GM23338 (cell line): ENCODE measurements at regions not wholly inside any gene's neighbourhood (a gene's known extent, or its start where the extent isn't known, plus 50 kb on each side); places are given as distances from the start of the nearest gene placed in this dataset.

Source experiments
- ATAC-seq: fragments of 200-7000 bp; cut with Tn5 transposase; 3 replicates; pipeline ENCODE4 v1.9.1; 2020
- DNase-seq: peaks from one replicate; pipeline ENCODE4 v3.0.0-alpha.2; 2015; ENCODE audit warnings: low spot score
- H2AFZ ChIP-seq: fragments of 200-600 bp; sonication (generic); 2 replicates; pipeline ENCODE4 v1.8.0; 2016; ENCODE audit warnings: antibody characterized with exemption, mild to moderate bottlenecking, moderate library complexity
- H3F3A ChIP-seq: fragments of 200-600 bp; sonication (generic); replicated peaks from 2 replicates; pipeline ENCODE4 v1.8.0; 2017; ENCODE audit warnings: antibody characterized with exemption, mixed run types, low read depth
- H3K27ac ChIP-seq: fragments of 200-600 bp; sonication (generic); 2 replicates; pipeline ENCODE4 v1.6.1; 2016; ENCODE audit warnings: low read depth
- H3K27me3 ChIP-seq: fragments of 200-600 bp; sonication (generic); 2 replicates; pipeline ENCODE4 v1.8.0; 2016; ENCODE audit warnings: mild to moderate bottlenecking, mixed run types, moderate library complexity; ENCODE audit not compliant: insufficient read depth
- H3K36me3 ChIP-seq: fragments of 200-600 bp; sonication (generic); 2 replicates; pipeline ENCODE4 v1.8.0; 2016; ENCODE audit warnings: mild to moderate bottlenecking; ENCODE audit not compliant: insufficient read depth
- H3K4me1 ChIP-seq: fragments of 200-600 bp; sonication (generic); 2 replicates; pipeline ENCODE4 v1.8.0; 2016; ENCODE audit warnings: mild to moderate bottlenecking, moderate library complexity; ENCODE audit not compliant: insufficient read depth
- H3K4me2 ChIP-seq: fragments of 200-600 bp; sonication (generic); 2 replicates; pipeline ENCODE4 v1.7.1; 2017; ENCODE audit warnings: mixed run types
- H3K4me3 ChIP-seq: fragments of 200-600 bp; sonication (generic); 2 replicates; pipeline ENCODE4 v1.6.1; 2016; ENCODE audit warnings: mixed run types
- H3K79me2 ChIP-seq: fragments of 200-600 bp; sonication (generic); replicated peaks from 2 replicates; pipeline ENCODE4 v1.8.0; 2017; ENCODE audit warnings: mild to moderate bottlenecking; ENCODE audit not compliant: insufficient read depth
- H3K9me2 ChIP-seq: fragments of 200-600 bp; sonication (generic); 2 replicates; pipeline ENCODE4 v1.8.0; 2017; ENCODE audit not compliant: insufficient read depth
- H4K20me1 ChIP-seq: fragments of 200-600 bp; sonication (generic); replicated peaks from 2 replicates; pipeline ENCODE4 v1.8.0; 2017; ENCODE audit warnings: mild to moderate bottlenecking; ENCODE audit not compliant: insufficient read depth
- H3K27ac Mint-ChIP-seq: 2 replicates; pipeline ENCODE4 v1.8.0; 2020; ENCODE audit warnings: inconsistent platforms, mild to moderate bottlenecking, moderate library complexity, mixed read lengths
- H3K27me3 Mint-ChIP-seq: 3 replicates; pipeline ENCODE4 v1.8.0; 2022; ENCODE audit warnings: low read depth, mild to moderate bottlenecking, moderate library complexity, mixed read lengths, inconsistent platforms; ENCODE audit not compliant: insufficient read depth, poor library complexity
- H3K36me3 Mint-ChIP-seq: 3 replicates; pipeline ENCODE4 v1.8.0; 2021; ENCODE audit warnings: low read depth, mild to moderate bottlenecking, inconsistent platforms, moderate library complexity, mixed read lengths
- H3K4me1 Mint-ChIP-seq: 3 replicates; pipeline ENCODE4 v1.8.0; 2020; ENCODE audit warnings: mild to moderate bottlenecking, inconsistent platforms, mixed read lengths
- H3K4me3 Mint-ChIP-seq: 3 replicates; pipeline ENCODE4 v1.8.0; 2021; ENCODE audit warnings: moderate library complexity, mild to moderate bottlenecking, inconsistent platforms, mixed read lengths
- H3K9me3 Mint-ChIP-seq: 3 replicates; pipeline ENCODE4 v1.8.0; 2020; ENCODE audit warnings: moderate library complexity, mild to moderate bottlenecking, inconsistent platforms, mixed read lengths
- CREB1 ChIP-seq: fragments of 250-450 bp; sonication (Bioruptor Pico); IDR thresholded peaks from 2 replicates; pipeline ENCODE4 v1.5.0; 2020; ENCODE audit warnings: low read depth, mild to moderate bottlenecking, moderate library complexity
- EZH2 ChIP-seq: fragments of 200-600 bp; sonication (generic); IDR thresholded peaks from one replicate; pipeline ENCODE4 v1.8.0; 2017; ENCODE audit warnings: antibody characterized with exemption, mild to moderate bottlenecking, low read depth; ENCODE audit not compliant: unreplicated experiment
- EZH2phosphoT487 ChIP-seq: fragments of 200-600 bp; sonication (generic); IDR thresholded peaks from one replicate; pipeline ENCODE4 v1.8.1; 2018; ENCODE audit warnings: antibody characterized with exemption; ENCODE audit not compliant: unreplicated experiment
- JUNB ChIP-seq: IDR thresholded peaks from one replicate; pipeline ENCODE4 v1.6.1; 2016; ENCODE audit warnings: antibody characterized with exemption; ENCODE audit not compliant: unreplicated experiment
- NANOG ChIP-seq: IDR thresholded peaks from 2 replicates; pipeline ENCODE4 v1.6.1; 2016; ENCODE audit warnings: antibody characterized with exemption, borderline replicate concordance
- POLR2AphosphoS5 ChIP-seq: IDR thresholded peaks from 2 replicates; pipeline ENCODE4 v1.6.1; 2016; ENCODE audit warnings: antibody characterized with exemption, low read depth
- STAT1 ChIP-seq: IDR thresholded peaks from one replicate; pipeline ENCODE4 v1.6.1; 2016; ENCODE audit warnings: antibody characterized with exemption; ENCODE audit not compliant: unreplicated experiment
- ZNF114 ChIP-seq: fragments of 250-450 bp; sonication (Bioruptor Pico); IDR thresholded peaks from 2 replicates; pipeline ENCODE4 v1.5.0; 2020; ENCODE audit warnings: mild to moderate bottlenecking, moderate library complexity
- ZNF331 ChIP-seq: fragments of 250-450 bp; sonication (Bioruptor Pico); IDR thresholded peaks from 2 replicates; pipeline ENCODE4 v1.5.0; 2020; ENCODE audit warnings: low read depth, mild to moderate bottlenecking, moderate library complexity
- TF ChIP-seq, protein P1 (sequence below): IDR thresholded peaks from one replicate; pipeline ENCODE4 v1.6.1; 2018; ENCODE audit warnings: antibody characterized with exemption; ENCODE audit not compliant: unreplicated experiment
- TF ChIP-seq, protein P2 (sequence below), 2 experiments: fragments of 200-600 bp in 1 of 2; sonication (generic) in 1 of 2; conservative IDR thresholded peaks; 2 replicates each; pipeline versions ENCODE4 v1.5.1 to v1.6.1; 2016 to 2017; ENCODE audit warnings: antibody characterized with exemption in 2 of 2, low read depth in 2 of 2, mild to moderate bottlenecking in 2 of 2, moderate library complexity in 1 of 2
- TF ChIP-seq, protein P3 (sequence below): fragments of 250-450 bp; sonication (Bioruptor Pico); IDR thresholded peaks from 2 replicates; pipeline ENCODE4 v1.5.0; 2020; ENCODE audit warnings: mild to moderate bottlenecking, moderate library complexity
- TF ChIP-seq, protein P4 (sequence below): IDR thresholded peaks from 2 replicates; pipeline ENCODE4 v1.6.1; 2016; ENCODE audit warnings: antibody characterized with exemption

DNA sequence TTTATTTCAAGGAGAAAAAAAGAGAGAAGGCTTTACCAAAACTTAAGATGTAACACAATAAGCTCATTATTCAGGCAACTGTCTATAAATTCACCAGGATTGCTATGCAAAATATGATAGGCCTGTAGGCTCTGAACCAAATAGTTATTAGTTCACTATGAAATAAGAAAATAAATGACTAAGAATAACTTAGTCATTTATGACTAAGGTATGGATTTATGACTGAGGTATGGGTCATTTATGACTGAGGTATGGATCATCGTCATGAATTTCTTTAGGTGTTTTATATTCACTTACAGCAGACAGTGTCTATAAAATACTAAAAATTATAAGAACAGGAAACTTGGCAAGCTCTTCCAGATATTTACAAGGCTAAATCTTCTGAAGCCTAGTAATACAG, 52.1 kb upstream of the SNX9 start:
- no peaks in the 10 kb centered on the region for H3K27me3 ChIP-seq
- H4K20me1 ChIP-seq, result no peaks in the 10 kb centered on the region
- no peak for DNase-seq
- TF ChIP-seq, protein P1, sequence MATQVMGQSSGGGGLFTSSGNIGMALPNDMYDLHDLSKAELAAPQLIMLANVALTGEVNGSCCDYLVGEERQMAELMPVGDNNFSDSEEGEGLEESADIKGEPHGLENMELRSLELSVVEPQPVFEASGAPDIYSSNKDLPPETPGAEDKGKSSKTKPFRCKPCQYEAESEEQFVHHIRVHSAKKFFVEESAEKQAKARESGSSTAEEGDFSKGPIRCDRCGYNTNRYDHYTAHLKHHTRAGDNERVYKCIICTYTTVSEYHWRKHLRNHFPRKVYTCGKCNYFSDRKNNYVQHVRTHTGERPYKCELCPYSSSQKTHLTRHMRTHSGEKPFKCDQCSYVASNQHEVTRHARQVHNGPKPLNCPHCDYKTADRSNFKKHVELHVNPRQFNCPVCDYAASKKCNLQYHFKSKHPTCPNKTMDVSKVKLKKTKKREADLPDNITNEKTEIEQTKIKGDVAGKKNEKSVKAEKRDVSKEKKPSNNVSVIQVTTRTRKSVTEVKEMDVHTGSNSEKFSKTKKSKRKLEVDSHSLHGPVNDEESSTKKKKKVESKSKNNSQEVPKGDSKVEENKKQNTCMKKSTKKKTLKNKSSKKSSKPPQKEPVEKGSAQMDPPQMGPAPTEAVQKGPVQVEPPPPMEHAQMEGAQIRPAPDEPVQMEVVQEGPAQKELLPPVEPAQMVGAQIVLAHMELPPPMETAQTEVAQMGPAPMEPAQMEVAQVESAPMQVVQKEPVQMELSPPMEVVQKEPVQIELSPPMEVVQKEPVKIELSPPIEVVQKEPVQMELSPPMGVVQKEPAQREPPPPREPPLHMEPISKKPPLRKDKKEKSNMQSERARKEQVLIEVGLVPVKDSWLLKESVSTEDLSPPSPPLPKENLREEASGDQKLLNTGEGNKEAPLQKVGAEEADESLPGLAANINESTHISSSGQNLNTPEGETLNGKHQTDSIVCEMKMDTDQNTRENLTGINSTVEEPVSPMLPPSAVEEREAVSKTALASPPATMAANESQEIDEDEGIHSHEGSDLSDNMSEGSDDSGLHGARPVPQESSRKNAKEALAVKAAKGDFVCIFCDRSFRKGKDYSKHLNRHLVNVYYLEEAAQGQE, result no peak
- TF ChIP-seq, protein P2, sequence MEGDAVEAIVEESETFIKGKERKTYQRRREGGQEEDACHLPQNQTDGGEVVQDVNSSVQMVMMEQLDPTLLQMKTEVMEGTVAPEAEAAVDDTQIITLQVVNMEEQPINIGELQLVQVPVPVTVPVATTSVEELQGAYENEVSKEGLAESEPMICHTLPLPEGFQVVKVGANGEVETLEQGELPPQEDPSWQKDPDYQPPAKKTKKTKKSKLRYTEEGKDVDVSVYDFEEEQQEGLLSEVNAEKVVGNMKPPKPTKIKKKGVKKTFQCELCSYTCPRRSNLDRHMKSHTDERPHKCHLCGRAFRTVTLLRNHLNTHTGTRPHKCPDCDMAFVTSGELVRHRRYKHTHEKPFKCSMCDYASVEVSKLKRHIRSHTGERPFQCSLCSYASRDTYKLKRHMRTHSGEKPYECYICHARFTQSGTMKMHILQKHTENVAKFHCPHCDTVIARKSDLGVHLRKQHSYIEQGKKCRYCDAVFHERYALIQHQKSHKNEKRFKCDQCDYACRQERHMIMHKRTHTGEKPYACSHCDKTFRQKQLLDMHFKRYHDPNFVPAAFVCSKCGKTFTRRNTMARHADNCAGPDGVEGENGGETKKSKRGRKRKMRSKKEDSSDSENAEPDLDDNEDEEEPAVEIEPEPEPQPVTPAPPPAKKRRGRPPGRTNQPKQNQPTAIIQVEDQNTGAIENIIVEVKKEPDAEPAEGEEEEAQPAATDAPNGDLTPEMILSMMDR (conservative IDR thresholded peaks at IDR 0.05; ENCODE audit: low read depth in 2 of 2), result no peak
- TF ChIP-seq JUNB (no peak), EZH2phosphoT487 (no peak), ZNF331 (CRISPR knock-in tag) (no peak), ZNF114 (CRISPR knock-in tag) (no peak), NANOG (no peak), CREB1 (CRISPR knock-in tag) (no peak), EZH2 (no peak), STAT1 (no peak), POLR2AphosphoS5 (no peak)
- TF ChIP-seq, protein P3, sequence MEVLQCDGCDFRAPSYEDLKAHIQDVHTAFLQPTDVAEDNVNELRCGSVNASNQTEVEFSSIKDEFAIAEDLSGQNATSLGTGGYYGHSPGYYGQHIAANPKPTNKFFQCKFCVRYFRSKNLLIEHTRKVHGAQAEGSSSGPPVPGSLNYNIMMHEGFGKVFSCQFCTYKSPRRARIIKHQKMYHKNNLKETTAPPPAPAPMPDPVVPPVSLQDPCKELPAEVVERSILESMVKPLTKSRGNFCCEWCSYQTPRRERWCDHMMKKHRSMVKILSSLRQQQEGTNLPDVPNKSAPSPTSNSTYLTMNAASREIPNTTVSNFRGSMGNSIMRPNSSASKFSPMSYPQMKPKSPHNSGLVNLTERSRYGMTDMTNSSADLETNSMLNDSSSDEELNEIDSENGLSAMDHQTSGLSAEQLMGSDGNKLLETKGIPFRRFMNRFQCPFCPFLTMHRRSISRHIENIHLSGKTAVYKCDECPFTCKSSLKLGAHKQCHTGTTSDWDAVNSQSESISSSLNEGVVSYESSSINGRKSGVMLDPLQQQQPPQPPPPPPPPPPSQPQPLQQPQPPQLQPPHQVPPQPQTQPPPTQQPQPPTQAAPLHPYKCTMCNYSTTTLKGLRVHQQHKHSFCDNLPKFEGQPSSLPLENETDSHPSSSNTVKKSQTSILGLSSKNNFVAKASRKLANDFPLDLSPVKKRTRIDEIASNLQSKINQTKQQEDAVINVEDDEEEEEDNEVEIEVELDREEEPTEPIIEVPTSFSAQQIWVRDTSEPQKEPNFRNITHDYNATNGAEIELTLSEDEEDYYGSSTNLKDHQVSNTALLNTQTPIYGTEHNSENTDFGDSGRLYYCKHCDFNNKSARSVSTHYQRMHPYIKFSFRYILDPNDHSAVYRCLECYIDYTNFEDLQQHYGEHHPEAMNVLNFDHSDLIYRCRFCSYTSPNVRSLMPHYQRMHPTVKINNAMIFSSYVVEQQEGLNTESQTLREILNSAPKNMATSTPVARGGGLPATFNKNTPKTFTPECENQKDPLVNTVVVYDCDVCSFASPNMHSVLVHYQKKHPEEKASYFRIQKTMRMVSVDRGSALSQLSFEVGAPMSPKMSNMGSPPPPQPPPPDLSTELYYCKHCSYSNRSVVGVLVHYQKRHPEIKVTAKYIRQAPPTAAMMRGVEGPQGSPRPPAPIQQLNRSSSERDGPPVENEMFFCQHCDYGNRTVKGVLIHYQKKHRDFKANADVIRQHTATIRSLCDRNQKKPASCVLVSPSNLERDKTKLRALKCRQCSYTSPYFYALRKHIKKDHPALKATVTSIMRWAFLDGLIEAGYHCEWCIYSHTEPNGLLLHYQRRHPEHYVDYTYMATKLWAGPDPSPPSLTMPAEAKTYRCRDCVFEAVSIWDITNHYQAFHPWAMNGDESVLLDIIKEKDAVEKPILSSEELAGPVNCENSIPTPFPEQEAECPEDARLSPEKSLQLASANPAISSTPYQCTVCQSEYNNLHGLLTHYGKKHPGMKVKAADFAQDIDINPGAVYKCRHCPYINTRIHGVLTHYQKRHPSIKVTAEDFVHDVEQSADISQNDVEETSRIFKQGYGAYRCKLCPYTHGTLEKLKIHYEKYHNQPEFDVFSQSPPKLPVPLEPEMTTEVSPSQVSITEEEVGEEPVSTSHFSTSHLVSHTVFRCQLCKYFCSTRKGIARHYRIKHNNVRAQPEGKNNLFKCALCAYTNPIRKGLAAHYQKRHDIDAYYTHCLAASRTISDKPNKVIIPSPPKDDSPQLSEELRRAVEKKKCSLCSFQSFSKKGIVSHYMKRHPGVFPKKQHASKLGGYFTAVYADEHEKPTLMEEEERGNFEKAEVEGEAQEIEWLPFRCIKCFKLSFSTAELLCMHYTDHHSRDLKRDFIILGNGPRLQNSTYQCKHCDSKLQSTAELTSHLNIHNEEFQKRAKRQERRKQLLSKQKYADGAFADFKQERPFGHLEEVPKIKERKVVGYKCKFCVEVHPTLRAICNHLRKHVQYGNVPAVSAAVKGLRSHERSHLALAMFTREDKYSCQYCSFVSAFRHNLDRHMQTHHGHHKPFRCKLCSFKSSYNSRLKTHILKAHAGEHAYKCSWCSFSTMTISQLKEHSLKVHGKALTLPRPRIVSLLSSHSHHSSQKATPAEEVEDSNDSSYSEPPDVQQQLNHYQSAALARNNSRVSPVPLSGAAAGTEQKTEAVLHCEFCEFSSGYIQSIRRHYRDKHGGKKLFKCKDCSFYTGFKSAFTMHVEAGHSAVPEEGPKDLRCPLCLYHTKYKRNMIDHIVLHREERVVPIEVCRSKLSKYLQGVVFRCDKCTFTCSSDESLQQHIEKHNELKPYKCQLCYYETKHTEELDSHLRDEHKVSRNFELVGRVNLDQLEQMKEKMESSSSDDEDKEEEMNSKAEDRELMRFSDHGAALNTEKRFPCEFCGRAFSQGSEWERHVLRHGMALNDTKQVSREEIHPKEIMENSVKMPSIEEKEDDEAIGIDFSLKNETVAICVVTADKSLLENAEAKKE (CRISPR knock-in tag), result no peak
- TF ChIP-seq, protein P4, sequence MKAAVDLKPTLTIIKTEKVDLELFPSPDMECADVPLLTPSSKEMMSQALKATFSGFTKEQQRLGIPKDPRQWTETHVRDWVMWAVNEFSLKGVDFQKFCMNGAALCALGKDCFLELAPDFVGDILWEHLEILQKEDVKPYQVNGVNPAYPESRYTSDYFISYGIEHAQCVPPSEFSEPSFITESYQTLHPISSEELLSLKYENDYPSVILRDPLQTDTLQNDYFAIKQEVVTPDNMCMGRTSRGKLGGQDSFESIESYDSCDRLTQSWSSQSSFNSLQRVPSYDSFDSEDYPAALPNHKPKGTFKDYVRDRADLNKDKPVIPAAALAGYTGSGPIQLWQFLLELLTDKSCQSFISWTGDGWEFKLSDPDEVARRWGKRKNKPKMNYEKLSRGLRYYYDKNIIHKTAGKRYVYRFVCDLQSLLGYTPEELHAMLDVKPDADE, result no peak
- H3K9me2 ChIP-seq, result peaks cover 13% of the 10 kb centered on the region; the same call in 1 of the 2 replicates
- peaks cover 14% of the 10 kb centered on the region for H3K9me3 Mint-ChIP-seq
- peaks cover 11% of the 10 kb centered on the region for H3K4me1 ChIP-seq
- H3K27ac ChIP-seq, result no peak overlapping the region
- H3K27me3 Mint-ChIP-seq, result peaks cover 14% of the 10 kb centered on the region
- no peak overlapping the region for H3K4me3 ChIP-seq
- H3K36me3 ChIP-seq, result no peaks in the 10 kb centered on the region
- no peak overlapping the region for H3K4me2 ChIP-seq
- H3K36me3 Mint-ChIP-seq, result peaks cover 14% of the 10 kb centered on the region
- no peak overlapping the region for H3K4me3 Mint-ChIP-seq
- ATAC-seq, result no peak
- H2AFZ ChIP-seq, result no peak overlapping the region
- H3K4me1 Mint-ChIP-seq, result peaks cover 30% of the 10 kb centered on the region
- no peaks in the 10 kb centered on the region for H3F3A ChIP-seq
- H3K27ac Mint-ChIP-seq, result no peak overlapping the region
- no peaks in the 10 kb centered on the region for H3K79me2 ChIP-seq
